Urothelium cell line (cell line): ENCODE measurements at regions not wholly inside any gene's neighbourhood (a gene's known extent, or its start where the extent isn't known, plus 50 kb on each side); places are given as distances from the start of the nearest gene placed in this dataset.

Source experiments
- DNase-seq: peaks from one replicate; pipeline ENCODE4 v3.0.0; 2011; ENCODE audit warnings: low spot score, mixed read lengths
- FAIRE-seq: peaks from 2 replicates; lab custom pipeline; 2011; peaks lifted over from hg19 to GRCh38; lab: Jason Lieb, UNC

- DNase-seq (no peak), FAIRE-seq (no peak)
These were observed 262.2 kb upstream of the NFE2L3 start for GRCh38 chr7:25889765-25890164.

- FAIRE-seq: no peak
- DNase-seq: no peak
These were observed 260.4 kb upstream of the NFE2L3 start for GRCh38 chr7:25891591-25891990.

GRCh38 chr7:25893436-25893835, 258.6 kb upstream of the NFE2L3 start:
- DNase-seq (no peak), FAIRE-seq (no peak)

- FAIRE-seq: peak; percentile 94
These were observed 257.7 kb upstream of the NFE2L3 start for GRCh38 chr7:25894002-25894901.

GRCh38 chr7:25894902-25895791, 256.9 kb upstream of the NFE2L3 start:
- FAIRE-seq (peak; percentile 40), DNase-seq (peak; percentile 84)

More at GRCh38 chr7:25894002-25894901, 257.7 kb upstream of the NFE2L3 start:
- DNase-seq: peak; percentile 52

- no peak for DNase-seq
- no peak for FAIRE-seq
These were observed 256.2 kb upstream of the NFE2L3 start for GRCh38 chr7:25895792-25896171.

GRCh38 chr7:25897261-25897782, 254.7 kb upstream of the NFE2L3 start:
- FAIRE-seq: no peak

GRCh38 chr7:25900245-25900644, 251.8 kb upstream of the NFE2L3 start:
- FAIRE-seq (no peak), DNase-seq (no peak)

More at GRCh38 chr7:25897261-25897782, 254.7 kb upstream of the NFE2L3 start:
- no peak for DNase-seq

- no peak for DNase-seq
- no peak for FAIRE-seq
These were observed 251.1 kb upstream of the NFE2L3 start for GRCh38 chr7:25900877-25901276.

GRCh38 chr7:25901658-25902057, 250.3 kb upstream of the NFE2L3 start:
- no peak for DNase-seq
- FAIRE-seq: no peak

GRCh38 chr7:25906003-25906402, 246.0 kb upstream of the NFE2L3 start:
- DNase-seq: no peak

GRCh38 chr7:25906760-25907159, 245.2 kb upstream of the NFE2L3 start:
- no peak for DNase-seq
- FAIRE-seq: no peak

More at GRCh38 chr7:25906003-25906402, 246.0 kb upstream of the NFE2L3 start:
- no peak for FAIRE-seq

- no peak for FAIRE-seq
These were observed 244.8 kb upstream of the NFE2L3 start for GRCh38 chr7:25907214-25907613.

GRCh38 chr7:25907731-25908130, 244.3 kb upstream of the NFE2L3 start:
- DNase-seq: no peak
- no peak for FAIRE-seq

More at GRCh38 chr7:25907214-25907613, 244.8 kb upstream of the NFE2L3 start:
- no peak for DNase-seq

- DNase-seq: no peak
- FAIRE-seq: peak; percentile 79
These were observed 243.6 kb upstream of the NFE2L3 start for GRCh38 chr7:25908154-25908949.

- DNase-seq: no peak
- FAIRE-seq: no peak
These were observed 240.0 kb upstream of the NFE2L3 start for GRCh38 chr7:25911738-25912607.

- FAIRE-seq (no peak), DNase-seq (no peak)
These were observed 238.3 kb upstream of the NFE2L3 start for GRCh38 chr7:25913598-25914224.

GRCh38 chr7:25918731-25919130, 233.3 kb upstream of the NFE2L3 start:
- no peak for FAIRE-seq

GRCh38 chr7:25922296-25922695, 229.7 kb upstream of the NFE2L3 start:
- DNase-seq: peak; percentile 21

More at GRCh38 chr7:25918731-25919130, 233.3 kb upstream of the NFE2L3 start:
- DNase-seq: no peak

More at GRCh38 chr7:25922296-25922695, 229.7 kb upstream of the NFE2L3 start:
- peak; percentile 70 for FAIRE-seq
